ENCODE measurements at regions not wholly inside any gene's neighbourhood (a gene's known extent, or its start where the extent isn't known, plus 50 kb on each side); places are given as distances from the start of the nearest gene placed in this dataset.
"Not testable (repeated sequence)": the region's sequence is repeated elsewhere in the genome, so short reads cannot be mapped to it uniquely, and the experiment has no call there.

- Mint-ChIP-seq H3K27ac (no peak overlapping the region), H3K36me3 (ENCODE audit: low read depth) (no peaks in the 10 kb centered on the region), H3K4me3 (no peak overlapping the region)
Measured at GRCh38 chr17:72560303-72561247, 439.8 kb downstream of the SOX9 start.

GRCh38 chr17:72561266-72561665, 440.4 kb downstream of the SOX9 start:
- Mint-ChIP-seq H3K36me3 (ENCODE audit: low read depth) (no peaks in the 10 kb centered on the region), H3K9me3 (no peaks in the 10 kb centered on the region), H3K27me3 (no peaks in the 10 kb centered on the region), H3K4me3 (no peak overlapping the region), H3K4me1 (ENCODE audit: low read depth) (no peaks in the 10 kb centered on the region), H3K27ac (no peak overlapping the region)

More at GRCh38 chr17:72560303-72561247, 439.8 kb downstream of the SOX9 start:
- H3K9me3 Mint-ChIP-seq = no peaks in the 10 kb centered on the region
- no peaks in the 10 kb centered on the region for H3K4me1 Mint-ChIP-seq (ENCODE audit: low read depth)
- peaks cover 3% of the 10 kb centered on the region for H3K27me3 Mint-ChIP-seq

GRCh38 chr17:72561680-72562079, 440.9 kb downstream of the SOX9 start:
- Mint-ChIP-seq H3K4me3 (no peak overlapping the region), H3K27ac (no peak overlapping the region), H3K4me1 (ENCODE audit: low read depth) (no peaks in the 10 kb centered on the region), H3K36me3 (ENCODE audit: low read depth) (no peaks in the 10 kb centered on the region), H3K9me3 (no peaks in the 10 kb centered on the region), H3K27me3 (no peaks in the 10 kb centered on the region)

GRCh38 chr17:72562615-72563188, 441.9 kb downstream of the SOX9 start:
- H3K9me3 Mint-ChIP-seq = no peaks in the 10 kb centered on the region

DNA sequence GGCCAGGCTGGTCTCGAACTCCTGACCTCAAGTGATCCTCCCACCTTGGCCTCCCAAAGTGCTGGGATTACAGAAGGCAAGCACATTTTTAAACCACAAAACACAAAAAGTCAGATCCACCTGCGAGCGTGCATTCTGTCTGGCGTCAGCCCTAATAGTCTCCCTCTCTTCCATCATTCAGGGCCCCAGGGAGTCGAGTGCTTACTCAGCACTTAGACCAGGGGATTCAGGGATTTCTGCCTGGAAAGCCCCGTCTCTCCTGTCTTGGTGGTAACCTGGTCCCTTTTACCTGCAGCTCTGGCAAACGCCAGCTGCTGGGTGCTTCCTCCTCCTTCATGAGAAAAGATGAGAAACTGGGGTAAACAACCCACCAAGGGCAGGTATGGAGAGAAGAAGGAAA, 443.1 kb downstream of the SOX9 start:
- no peaks in the 10 kb centered on the region for H3K27me3 Mint-ChIP-seq
- no peak overlapping the region for H3K27ac Mint-ChIP-seq
- no peaks in the 10 kb centered on the region for H3K36me3 Mint-ChIP-seq (ENCODE audit: low read depth)
- no peak overlapping the region for H3K4me3 Mint-ChIP-seq
- H3K9me3 Mint-ChIP-seq = no peaks in the 10 kb centered on the region
- H3K4me1 Mint-ChIP-seq (ENCODE audit: low read depth) = no peaks in the 10 kb centered on the region

More at GRCh38 chr17:72562615-72563188, 441.9 kb downstream of the SOX9 start:
- H3K27ac Mint-ChIP-seq = no peak overlapping the region
- no peaks in the 10 kb centered on the region for H3K4me1 Mint-ChIP-seq (ENCODE audit: low read depth)
- H3K36me3 Mint-ChIP-seq (ENCODE audit: low read depth) = no peaks in the 10 kb centered on the region
- H3K4me3 Mint-ChIP-seq = no peak overlapping the region
- H3K27me3 Mint-ChIP-seq = no peaks in the 10 kb centered on the region

GRCh38 chr17:72565006-72565405, 444.2 kb downstream of the SOX9 start:
- no peak overlapping the region for H3K27ac Mint-ChIP-seq
- H3K27me3 Mint-ChIP-seq = no peaks in the 10 kb centered on the region
- no peaks in the 10 kb centered on the region for H3K36me3 Mint-ChIP-seq (ENCODE audit: low read depth)
- no peaks in the 10 kb centered on the region for H3K9me3 Mint-ChIP-seq
- H3K4me1 Mint-ChIP-seq (ENCODE audit: low read depth) = no peaks in the 10 kb centered on the region
- H3K4me3 Mint-ChIP-seq = no peak overlapping the region

- Mint-ChIP-seq H3K27ac (no peak overlapping the region), H3K4me3 (no peak overlapping the region), H3K9me3 (no peaks in the 10 kb centered on the region), H3K4me1 (ENCODE audit: low read depth) (no peaks in the 10 kb centered on the region), H3K36me3 (ENCODE audit: low read depth) (no peaks in the 10 kb centered on the region), H3K27me3 (no peaks in the 10 kb centered on the region)
Measured at GRCh38 chr17:72565758-72566157, 444.9 kb downstream of the SOX9 start.

DNA sequence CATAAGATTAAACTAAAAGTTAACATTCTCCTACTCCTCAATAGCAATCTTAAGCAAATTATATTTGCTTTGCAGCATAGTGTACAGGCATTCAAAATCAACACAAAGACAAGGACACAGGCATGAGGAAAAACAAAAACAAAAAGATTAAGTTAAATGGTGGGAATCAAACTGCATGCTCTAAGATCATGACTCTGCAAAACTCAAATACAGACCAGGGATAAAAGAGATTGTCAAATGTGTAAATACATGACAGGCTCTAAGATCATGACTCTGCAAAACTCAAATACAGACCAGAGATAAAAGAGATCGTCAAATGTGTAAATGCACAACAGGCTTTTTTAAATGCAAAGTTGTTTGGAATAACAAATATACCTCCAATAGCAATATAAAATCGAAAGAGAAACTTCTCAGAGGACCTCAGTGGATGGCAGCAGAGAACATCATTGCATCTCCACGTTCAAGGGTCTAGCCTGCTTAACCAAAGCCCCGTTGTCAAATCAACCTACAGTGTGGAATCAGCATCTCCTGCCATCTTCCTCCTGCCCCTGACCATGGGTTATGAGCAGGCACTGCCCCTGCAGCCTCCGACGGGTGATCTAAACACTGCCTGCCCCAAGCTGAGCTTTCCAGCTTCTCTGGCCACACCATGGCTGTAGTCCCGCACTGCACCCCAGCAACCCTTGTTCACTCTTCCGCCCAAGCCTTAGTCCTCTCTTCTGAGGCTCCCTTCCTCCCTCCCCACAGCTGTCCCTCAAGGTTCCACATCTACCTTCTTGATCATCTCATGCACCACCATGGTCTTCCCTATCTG, 446.1 kb downstream of the SOX9 start:
- Mint-ChIP-seq H3K4me3 (no peak overlapping the region), H3K36me3 (ENCODE audit: low read depth) (no peaks in the 10 kb centered on the region), H3K4me1 (ENCODE audit: low read depth) (no peaks in the 10 kb centered on the region), H3K9me3 (no peaks in the 10 kb centered on the region), H3K27me3 (no peaks in the 10 kb centered on the region), H3K27ac (no peak overlapping the region)

- Mint-ChIP-seq H3K27ac (no peak overlapping the region), H3K9me3 (no peaks in the 10 kb centered on the region), H3K36me3 (ENCODE audit: low read depth) (no peaks in the 10 kb centered on the region), H3K27me3 (peaks cover 5% of the 10 kb centered on the region), H3K4me1 (ENCODE audit: low read depth) (no peaks in the 10 kb centered on the region), H3K4me3 (no peak overlapping the region)
Measured at GRCh38 chr17:72567774-72568173, 447.0 kb downstream of the SOX9 start.

DNA sequence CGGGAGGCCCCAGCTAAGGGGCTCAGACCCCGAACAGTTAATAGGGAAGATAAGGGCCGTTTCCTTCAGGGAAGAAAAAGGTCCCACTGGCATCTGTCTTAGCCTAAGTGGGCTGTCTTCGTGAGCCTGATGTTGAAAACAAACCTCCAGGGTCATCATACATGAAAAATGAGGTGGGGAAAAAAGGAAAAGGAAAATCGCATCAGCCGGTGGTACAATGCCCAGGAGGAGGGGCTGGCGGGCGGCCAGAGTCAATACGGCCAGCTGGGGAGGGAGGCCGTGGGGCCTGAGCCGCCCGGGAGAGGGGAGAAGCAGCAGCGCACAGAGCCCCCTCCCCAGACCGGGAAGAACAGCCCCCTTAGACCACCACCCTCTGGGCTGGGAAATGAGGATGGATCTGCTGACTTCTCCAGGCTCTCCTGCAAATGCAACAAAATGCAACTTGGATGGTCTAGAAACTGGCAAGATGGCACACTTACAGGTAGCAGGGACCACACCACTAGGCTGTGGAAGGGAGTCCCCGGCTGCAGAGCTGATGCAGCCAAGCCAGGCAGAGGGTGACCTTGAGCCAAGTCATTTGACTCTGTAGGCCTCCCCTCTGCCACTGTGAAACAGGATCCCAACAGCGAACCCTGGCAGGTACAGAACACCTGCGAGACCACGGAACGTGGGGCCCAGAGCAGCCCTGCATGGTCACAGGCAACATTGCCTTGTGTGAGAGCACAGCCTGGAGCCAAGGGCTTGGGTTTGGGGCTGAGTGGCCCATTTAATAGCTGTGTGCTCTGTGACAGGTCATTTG, 448.5 kb downstream of the SOX9 start:
- H3K27me3 Mint-ChIP-seq = peaks cover 8% of the 10 kb centered on the region
- H3K4me1 Mint-ChIP-seq (ENCODE audit: low read depth) = no peaks in the 10 kb centered on the region
- no peaks in the 10 kb centered on the region for H3K9me3 Mint-ChIP-seq
- H3K27ac Mint-ChIP-seq = no peak overlapping the region
- H3K36me3 Mint-ChIP-seq (ENCODE audit: low read depth) = no peaks in the 10 kb centered on the region
- H3K4me3 Mint-ChIP-seq = no peak overlapping the region

DNA sequence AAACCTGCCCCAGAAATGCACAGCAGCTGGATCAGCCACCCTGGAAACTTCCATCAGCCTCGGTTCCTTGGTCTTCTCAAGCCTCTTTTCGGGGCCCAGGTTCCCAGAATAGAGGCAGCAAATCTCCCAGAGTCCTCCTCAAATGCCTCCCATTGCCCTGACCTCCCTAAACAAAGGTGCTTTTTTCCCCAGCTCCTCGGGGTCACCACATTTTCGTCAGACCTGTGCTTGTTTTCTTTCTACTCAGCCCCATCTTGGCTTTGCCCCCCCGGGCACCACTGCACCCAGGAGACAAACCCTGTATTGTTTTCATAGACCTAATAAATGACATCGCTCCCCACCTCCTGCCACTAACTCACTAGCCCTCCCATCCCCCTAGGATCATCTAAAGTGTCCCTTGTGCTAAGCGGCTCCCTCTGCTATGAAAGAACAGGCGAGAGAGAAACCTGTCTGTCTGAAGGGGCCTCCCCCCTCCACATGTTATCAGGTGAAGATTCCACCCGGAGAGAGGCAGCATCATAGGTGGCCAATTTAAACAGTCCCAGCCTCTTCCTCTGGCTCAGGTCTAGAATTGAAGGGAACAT, 451.1 kb downstream of the SOX9 start:
- Mint-ChIP-seq H3K4me1 (ENCODE audit: low read depth) (no peaks in the 10 kb centered on the region), H3K27ac (no peak overlapping the region), H3K27me3 (peaks cover 13% of the 10 kb centered on the region), H3K9me3 (no peaks in the 10 kb centered on the region), H3K36me3 (ENCODE audit: low read depth) (no peaks in the 10 kb centered on the region), H3K4me3 (no peak overlapping the region)

GRCh38 chr17:72572604-72573491, 452.0 kb downstream of the SOX9 start:
- no peaks in the 10 kb centered on the region for H3K36me3 Mint-ChIP-seq (ENCODE audit: low read depth)
- H3K27me3 Mint-ChIP-seq = peaks cover 13% of the 10 kb centered on the region
- H3K4me3 Mint-ChIP-seq = no peak overlapping the region
- H3K9me3 Mint-ChIP-seq = no peaks in the 10 kb centered on the region
- H3K27ac Mint-ChIP-seq = no peak overlapping the region
- no peaks in the 10 kb centered on the region for H3K4me1 Mint-ChIP-seq (ENCODE audit: low read depth)

- H3K4me3 Mint-ChIP-seq; H3K4me1 Mint-ChIP-seq (ENCODE audit: low read depth); H3K27ac Mint-ChIP-seq; H3K9me3 Mint-ChIP-seq; H3K36me3 Mint-ChIP-seq (ENCODE audit: low read depth): not testable (repeated sequence)
- peaks cover 16% of the 10 kb centered on the region for H3K27me3 Mint-ChIP-seq
Measured at GRCh38 chr17:72573492-72573801, 452.6 kb downstream of the SOX9 start.
